CD4-positive, alpha-beta T cell treated with Interleukin-17A for 1 hour (primary cell): ENCODE measurements at regions not wholly inside any gene's neighbourhood (a gene's known extent, or its start where the extent isn't known, plus 50 kb on each side); places are given as distances from the start of the nearest gene placed in this dataset.

Source experiments
- DNase-seq: peaks from one replicate; pipeline ENCODE4 v3.0.0-alpha.2; 2020

DNA sequence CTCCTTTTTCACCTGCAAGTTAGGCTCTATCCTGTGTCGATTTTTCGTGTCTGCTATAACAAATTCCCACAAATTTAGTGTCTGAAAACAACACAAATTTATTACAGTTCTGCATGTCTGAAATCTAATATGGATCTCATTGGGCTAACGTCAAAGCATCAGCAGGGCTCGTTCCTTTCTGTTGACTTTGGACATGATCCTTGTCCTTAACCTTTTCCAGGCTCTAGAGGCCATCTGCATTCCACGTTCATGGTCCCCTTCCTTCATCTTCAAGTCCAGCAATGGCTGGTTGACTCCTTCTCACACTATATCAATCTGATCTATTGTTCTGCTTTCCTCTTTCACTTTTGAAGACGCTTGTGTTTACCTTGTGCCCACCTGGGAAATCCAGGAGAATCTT lies 165.7 kb upstream of the RARB start:
- DNase-seq, result no peak

GRCh38 chr3:25265284-25265683 lies 162.8 kb upstream of the RARB start:
- no peak for DNase-seq

- DNase-seq, result no peak
Observed at GRCh38 chr3:25266677-25267076, 161.4 kb upstream of the RARB start.

GRCh38 chr3:25272090-25272489 lies 156.0 kb upstream of the RARB start:
- DNase-seq, result no peak

DNA sequence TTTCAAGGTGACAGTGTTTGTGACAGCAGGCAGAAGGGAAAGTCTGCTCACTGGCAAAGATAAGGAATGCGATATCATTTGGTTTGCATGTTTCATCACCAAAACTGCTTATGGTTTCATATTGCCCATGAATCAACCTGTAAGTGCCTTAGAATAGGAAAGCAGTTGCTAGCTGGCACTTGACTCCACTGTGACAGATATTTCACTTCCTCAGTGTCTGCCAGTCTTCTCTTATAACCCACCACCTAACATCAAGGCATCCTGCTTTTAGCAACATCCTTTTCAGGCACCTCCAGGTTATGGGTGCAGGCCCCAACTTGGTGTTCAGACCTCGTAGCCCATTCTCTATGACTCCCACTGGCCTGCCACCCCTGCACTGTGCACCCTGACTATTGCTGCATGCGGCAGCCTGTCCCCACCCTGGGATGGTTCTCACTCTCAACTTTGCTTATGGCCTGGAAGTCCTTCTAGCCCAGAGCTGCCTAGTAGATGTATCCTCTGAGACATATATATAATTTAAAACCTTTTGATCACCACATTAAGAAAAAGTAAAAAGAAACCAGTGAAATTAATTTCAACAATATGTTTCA lies 154.4 kb upstream of the RARB start:
- no peak for DNase-seq

GRCh38 chr3:25277503-25277902 lies 150.6 kb upstream of the RARB start:
- no peak for DNase-seq

DNA sequence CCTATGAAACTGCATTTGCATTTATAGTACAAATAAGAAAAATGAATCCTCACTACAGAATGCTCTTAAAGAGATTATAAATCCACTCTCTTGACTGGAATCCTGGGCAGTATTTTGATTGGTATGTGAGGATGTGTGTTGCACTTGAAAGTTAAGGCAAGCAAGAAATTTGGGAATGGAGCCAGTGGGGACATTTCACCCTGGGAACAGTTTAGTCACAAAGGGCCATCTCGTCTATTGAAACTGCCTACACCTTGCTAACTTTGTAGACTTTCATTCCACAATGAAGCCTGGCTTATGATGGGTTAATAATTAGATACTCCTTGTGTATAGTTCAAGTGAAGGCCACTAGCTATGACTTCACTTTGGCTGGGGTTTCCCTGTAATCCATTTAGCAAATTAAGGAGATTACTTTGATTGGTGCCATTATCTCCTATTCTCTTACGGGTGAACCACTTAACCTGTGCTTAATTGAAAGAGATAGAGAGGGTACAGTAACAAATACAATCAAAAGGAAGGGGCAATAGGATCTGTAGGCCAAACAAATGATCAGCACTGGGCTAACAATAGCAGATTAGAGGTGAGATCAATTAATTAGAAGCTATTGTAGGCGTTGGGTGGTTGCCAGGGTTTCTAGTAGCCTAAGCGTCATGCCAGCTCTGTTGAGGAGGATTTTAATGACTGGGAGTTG lies 146.9 kb upstream of the RARB start:
- no peak for DNase-seq

GRCh38 chr3:25281732-25282126 lies 146.3 kb upstream of the RARB start:
- no peak for DNase-seq

DNA sequence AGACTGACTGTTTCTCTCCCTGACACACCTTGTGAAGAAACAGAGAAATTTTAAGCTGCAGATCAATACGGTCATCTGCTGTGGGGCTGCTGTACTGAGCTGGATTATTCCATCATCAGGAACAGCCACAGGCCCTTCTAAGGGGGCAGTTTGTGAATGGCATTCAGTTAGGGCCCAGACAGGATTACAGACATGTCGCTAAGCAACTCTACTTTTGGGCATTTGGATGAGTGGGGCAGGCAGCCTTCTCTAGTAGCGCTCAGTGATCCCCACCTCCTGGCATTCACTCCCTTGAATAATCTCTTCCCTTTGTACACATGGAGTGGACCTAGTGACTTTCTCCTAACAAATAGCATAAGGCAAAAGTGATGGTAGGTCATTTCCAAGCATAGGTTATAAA lies 144.4 kb upstream of the RARB start:
- no peak for DNase-seq

- DNase-seq, result no peak
Observed at GRCh38 chr3:25284249-25284648, 143.8 kb upstream of the RARB start.

DNA sequence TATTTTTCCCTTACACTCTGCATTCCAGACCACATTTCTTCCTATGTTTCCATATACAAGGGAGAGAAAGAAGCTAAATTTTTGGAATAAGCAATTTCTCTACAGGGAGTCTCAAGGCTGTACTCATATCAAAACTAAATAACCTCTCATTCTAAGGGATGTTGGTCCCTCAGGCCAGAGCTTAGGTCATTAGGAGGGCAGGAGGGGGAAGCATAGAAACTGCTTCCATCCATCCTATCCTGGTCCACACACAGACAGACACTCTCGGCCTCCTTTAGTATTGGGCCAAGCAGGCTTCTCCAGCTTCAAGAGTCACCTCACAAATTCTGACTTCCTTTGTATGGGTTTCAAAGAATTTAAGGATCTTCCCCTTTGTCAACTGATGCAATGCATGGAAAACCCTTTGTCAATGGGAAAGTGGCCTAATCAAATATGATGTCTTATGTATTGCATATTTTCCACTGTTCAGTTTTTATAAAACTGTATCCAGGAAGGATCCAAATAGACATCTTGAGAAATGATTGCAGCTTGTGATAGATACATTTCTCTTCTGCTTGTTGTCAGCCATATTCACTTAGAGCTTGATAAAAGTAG lies 140.7 kb upstream of the RARB start:
- no peak for DNase-seq

- DNase-seq, result no peak
Observed at GRCh38 chr3:25288413-25288812, 139.7 kb upstream of the RARB start.

DNA sequence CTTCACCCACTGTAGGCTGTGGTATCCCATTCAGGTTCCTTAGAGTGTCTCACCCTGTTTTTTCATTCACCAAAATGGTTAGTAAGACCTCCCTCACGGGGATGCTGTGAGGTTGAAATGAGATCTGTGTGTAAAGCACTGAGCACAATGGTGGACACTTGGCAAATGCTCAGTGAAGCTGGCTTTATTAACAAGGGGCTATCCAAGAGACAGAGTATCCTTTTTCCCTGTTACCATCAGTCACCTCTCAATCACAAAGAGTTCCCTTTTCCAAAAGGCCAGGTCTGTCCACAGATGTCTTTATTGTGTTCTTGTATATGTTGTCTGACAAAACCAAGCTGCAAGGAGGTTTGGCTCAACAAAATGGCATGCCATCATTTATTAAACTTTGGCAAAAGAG lies 138.9 kb upstream of the RARB start:
- no peak for DNase-seq

DNA sequence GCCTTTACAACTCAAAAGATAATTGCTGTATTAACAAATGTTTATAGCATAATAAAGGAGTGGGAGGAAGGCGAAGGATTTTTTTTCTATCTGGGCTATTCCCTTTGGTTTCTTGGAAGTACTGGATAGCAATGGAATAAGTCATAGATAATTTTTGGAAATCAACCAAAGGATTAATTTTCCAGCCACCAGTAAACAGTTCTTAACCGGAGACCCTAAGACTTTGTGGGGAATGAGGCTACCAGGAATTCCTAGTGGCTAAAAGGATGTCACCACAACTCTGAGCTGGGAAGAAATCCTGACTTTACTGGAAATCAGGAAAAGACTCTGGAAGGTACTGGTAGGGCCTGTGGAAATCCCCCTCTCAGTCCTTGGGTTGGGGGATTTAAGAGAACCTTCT lies 138.4 kb upstream of the RARB start:
- no peak for DNase-seq

DNA sequence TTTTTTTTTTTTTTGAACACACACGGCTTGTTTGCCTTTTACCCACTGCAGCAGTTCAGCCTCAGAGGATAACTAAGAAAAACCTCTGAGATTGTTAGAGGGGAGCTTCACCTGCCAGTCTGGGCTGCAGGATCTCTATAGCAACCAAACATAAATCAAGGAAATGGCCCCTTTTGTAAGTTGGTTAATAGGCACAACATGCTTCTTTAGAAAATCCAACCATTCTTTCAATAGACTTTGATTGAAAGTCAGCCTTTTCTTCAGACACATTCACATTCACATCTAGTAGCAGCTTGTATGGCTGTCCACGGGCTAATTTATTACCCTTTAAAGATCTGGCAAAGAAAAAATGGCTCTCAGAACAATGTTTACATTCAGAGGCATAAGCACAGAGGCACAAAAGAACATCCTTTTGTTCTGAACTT lies 136.6 kb upstream of the RARB start:
- DNase-seq, result no peak

DNA sequence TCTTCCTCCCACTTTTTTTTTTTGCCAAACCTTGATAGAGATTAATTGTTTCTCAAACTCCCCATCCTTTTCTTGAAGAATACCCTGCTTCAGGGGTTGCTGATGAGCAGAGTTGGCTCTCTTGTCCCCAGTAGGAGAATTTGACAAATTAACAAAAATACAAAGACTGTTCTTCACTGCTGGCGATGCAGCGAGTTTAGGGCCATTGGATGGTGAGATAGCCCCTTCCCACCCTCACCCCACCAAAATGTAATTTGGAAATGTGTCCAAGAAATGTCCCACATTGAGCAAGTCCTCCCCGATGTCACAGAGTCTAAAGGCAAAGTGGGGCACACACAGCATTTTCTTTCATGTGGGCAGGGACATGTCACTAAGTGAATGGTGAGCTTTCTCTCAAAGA lies 136.0 kb upstream of the RARB start:
- no peak for DNase-seq

GRCh38 chr3:25292595-25292994 lies 135.5 kb upstream of the RARB start:
- no peak for DNase-seq

DNA sequence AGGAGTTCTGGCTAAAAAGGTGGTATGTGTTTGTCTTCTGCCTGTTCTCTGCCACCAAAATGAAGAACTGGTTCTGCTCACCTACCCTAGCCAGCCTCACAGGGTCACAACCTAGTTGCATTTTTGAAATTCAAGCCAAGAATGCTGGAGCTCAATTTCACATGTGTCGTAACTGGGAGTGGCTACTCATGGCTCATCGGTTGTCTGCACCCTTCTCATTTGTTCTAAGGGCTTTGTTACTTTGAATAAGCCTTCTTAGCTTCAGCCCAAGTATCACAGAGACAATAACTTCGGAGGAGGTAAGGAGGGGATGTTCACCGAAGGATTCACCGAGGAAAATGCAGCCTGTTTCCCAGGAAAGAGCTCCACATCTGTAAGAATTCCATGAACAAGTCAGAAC lies 134.3 kb upstream of the RARB start:
- DNase-seq, result no peak

- no peak for DNase-seq
Observed at GRCh38 chr3:25294169-25294805, 133.8 kb upstream of the RARB start.

GRCh38 chr3:25297667-25298585 lies 130.1 kb upstream of the RARB start:
- no peak for DNase-seq

DNA sequence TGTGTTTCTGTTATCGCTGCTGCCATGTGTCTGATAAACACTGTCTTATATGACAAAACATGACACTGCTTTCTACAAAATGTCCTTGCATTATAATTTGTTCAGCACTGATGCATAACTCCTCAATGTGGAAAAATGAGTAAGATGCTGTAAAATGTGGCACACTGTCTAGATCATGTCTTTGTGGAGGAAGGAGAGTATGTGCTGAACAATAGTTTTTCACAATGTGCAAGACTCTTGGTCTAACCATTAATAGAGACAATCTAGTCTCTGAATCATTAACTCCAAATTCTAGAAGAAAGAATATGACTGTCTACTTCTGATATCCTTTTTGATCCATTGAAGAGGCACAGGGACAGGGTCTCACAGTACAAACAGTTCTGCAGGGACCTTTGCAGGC lies 127.9 kb upstream of the RARB start:
- DNase-seq, result no peak

DNA sequence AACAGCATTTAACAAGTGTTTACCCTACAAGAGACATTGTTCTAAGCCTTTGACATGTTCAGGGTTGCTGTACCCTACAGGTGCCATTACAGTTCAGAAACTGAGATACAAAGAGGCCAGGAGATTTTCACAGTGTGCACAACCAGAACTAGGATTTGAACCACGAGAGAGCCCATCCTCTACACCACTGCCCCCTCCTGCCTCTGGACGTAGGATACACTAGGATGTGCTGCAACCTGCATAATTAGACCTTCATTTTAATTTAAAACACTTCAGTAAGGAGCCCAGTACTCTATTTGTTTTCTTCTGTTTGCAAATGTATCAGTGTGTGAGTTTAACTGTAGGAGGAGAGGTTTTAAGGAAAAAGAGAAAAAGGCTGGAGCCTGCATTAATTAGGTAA lies 123.1 kb upstream of the RARB start:
- DNase-seq, result no peak

DNA sequence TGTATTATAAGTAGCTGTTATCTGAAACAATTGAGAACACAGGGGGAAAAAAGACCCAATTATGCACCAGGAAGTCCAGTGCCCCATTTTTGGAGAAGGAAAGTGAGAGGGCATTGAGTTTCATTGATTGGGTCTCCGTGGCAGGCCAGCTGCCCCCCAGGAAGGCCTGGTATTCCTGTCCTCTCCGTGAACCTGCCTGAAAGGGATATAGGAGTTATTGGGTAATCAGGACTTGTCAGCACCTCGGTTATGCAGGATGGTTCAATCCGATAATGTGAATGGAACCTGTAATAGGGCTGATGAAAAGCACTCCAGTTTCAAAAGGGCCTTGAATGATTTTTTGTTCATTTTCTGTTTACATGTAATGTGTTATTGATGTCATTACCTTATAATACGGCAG lies 122.0 kb upstream of the RARB start:
- no peak for DNase-seq
